Fibroblast of lung (primary cell): ENCODE measurements at regions not wholly inside any gene's neighbourhood (a gene's known extent, or its start where the extent isn't known, plus 50 kb on each side); places are given as distances from the start of the nearest gene placed in this dataset.

Experiments used
- DNase-seq, 2 donors: peaks; one replicate each; pipeline versions ENCODE4 v3.0.0 to v3.0.0-alpha.2; 2010; ENCODE audit warnings: low read depth in 2 of 2
- H2AFZ ChIP-seq: 2 replicates; pipeline ENCODE4 v1.5.1; 2012; ENCODE audit warnings: low read length, control low read depth, inconsistent platforms
- H3K27ac ChIP-seq: 2 replicates; pipeline ENCODE4 v1.5.1; 2011; ENCODE audit warnings: low read length, control low read depth; ENCODE audit not compliant: insufficient read depth
- H3K27me3 ChIP-seq: 2 replicates; pipeline ENCODE4 v1.5.1; 2011; ENCODE audit warnings: mild to moderate bottlenecking, low read length; ENCODE audit not compliant: control insufficient read depth, insufficient read depth
- H3K36me3 ChIP-seq: 2 replicates; pipeline ENCODE4 v1.5.1; 2011; ENCODE audit warnings: low read length; ENCODE audit not compliant: control insufficient read depth, insufficient read depth
- H3K4me1 ChIP-seq: 2 replicates; pipeline ENCODE4 v1.5.1; 2011; ENCODE audit warnings: low read length; ENCODE audit not compliant: control insufficient read depth, insufficient read depth; ENCODE audit errors: extremely low read depth
- H3K4me2 ChIP-seq: 2 replicates; pipeline ENCODE4 v1.5.1; 2011; ENCODE audit warnings: low read length, control low read depth; ENCODE audit not compliant: insufficient read depth; ENCODE audit errors: extremely low read depth
- H3K4me3 ChIP-seq, 4 experiments: fragments of 200-600 bp in 1 of 4; sonication (generic) in 1 of 4; replicated peaks in 1 of 4; 2 replicates each; pipeline ENCODE4 v1.5.1; 2011 to 2016; ENCODE audit warnings: low read length in 4 of 4, low read depth in 3 of 4, mild to moderate bottlenecking in 3 of 4, control low read depth in 2 of 4, inconsistent platforms in 1 of 4, mixed read lengths in 1 of 4; ENCODE audit not compliant: insufficient read depth in 1 of 4; ENCODE audit errors: control extremely low read depth in 1 of 4
- H3K79me2 ChIP-seq: 2 replicates; pipeline ENCODE4 v1.5.1; 2012; ENCODE audit warnings: mild to moderate bottlenecking, low read length, inconsistent platforms; ENCODE audit not compliant: control insufficient read depth, insufficient read depth
- H3K9ac ChIP-seq: 2 replicates; pipeline ENCODE4 v1.5.1; 2011; ENCODE audit warnings: mild to moderate bottlenecking, low read length, control low read depth; ENCODE audit not compliant: insufficient read depth
- H3K9me3 ChIP-seq: 2 replicates; pipeline ENCODE4 v1.5.1; 2012; ENCODE audit warnings: low read depth, low read length; ENCODE audit not compliant: control insufficient read depth, insufficient read depth
- H4K20me1 ChIP-seq: 2 replicates; pipeline ENCODE4 v1.5.1; 2011; ENCODE audit warnings: low read length; ENCODE audit not compliant: control insufficient read depth, insufficient read depth; ENCODE audit errors: extremely low read depth
- EZH2 ChIP-seq: IDR thresholded peaks from 2 replicates; pipeline ENCODE4 v1.5.1; 2012; ENCODE audit warnings: low read length, control low read depth, mild to moderate bottlenecking; ENCODE audit errors: missing control alignments
- TF ChIP-seq, protein P1 (sequence below), 2 donors: IDR thresholded peaks in 1 of 2; conservative IDR thresholded peaks in 1 of 2; 1 replicate in 1 of 2; 2 replicates in 1 of 2; pipeline ENCODE4 v1.5.1; 2011 to 2012; ENCODE audit warnings: low read length in 2 of 2, control low read depth in 1 of 2, inconsistent platforms in 1 of 2, low read depth in 1 of 2, mild to moderate bottlenecking in 1 of 2

DNA sequence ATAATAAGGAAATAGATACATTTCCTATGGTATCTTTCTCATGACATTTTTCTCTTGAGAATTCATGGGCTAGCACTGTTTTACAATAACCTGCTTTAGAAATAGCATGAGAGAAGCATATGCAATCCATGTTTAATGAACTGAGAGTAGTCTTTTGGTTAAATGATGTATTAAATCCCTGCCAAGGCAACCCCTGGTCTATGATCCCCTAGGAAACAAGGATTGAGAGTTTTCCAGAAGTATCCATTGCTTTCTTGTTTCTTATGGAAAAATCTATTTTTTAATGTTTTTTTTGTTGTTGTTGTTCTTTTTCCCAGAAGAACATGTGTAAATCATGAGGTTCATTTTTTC, 390.5 kb upstream of the HSF2 start:
- no peak overlapping the region for H3K4me3 ChIP-seq
- H3K4me2 ChIP-seq: no peak overlapping the region
- no peak for DNase-seq
- TF ChIP-seq, protein P1, sequence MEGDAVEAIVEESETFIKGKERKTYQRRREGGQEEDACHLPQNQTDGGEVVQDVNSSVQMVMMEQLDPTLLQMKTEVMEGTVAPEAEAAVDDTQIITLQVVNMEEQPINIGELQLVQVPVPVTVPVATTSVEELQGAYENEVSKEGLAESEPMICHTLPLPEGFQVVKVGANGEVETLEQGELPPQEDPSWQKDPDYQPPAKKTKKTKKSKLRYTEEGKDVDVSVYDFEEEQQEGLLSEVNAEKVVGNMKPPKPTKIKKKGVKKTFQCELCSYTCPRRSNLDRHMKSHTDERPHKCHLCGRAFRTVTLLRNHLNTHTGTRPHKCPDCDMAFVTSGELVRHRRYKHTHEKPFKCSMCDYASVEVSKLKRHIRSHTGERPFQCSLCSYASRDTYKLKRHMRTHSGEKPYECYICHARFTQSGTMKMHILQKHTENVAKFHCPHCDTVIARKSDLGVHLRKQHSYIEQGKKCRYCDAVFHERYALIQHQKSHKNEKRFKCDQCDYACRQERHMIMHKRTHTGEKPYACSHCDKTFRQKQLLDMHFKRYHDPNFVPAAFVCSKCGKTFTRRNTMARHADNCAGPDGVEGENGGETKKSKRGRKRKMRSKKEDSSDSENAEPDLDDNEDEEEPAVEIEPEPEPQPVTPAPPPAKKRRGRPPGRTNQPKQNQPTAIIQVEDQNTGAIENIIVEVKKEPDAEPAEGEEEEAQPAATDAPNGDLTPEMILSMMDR (conservative IDR thresholded peaks at IDR 0.05 in 1 of 2, IDR thresholded peaks at IDR 0.05 in 1 of 2; ENCODE audit: low read depth in 1 of 2, low read length in 2 of 2): no peak
- TF ChIP-seq EZH2: no peak
- no peaks in the 10 kb centered on the region for H3K36me3 ChIP-seq
- no peaks in the 10 kb centered on the region for H3K9me3 ChIP-seq
- H2AFZ ChIP-seq: no peak overlapping the region
- peaks cover 2% of the 10 kb centered on the region for H3K4me1 ChIP-seq
- H3K27ac ChIP-seq: no peak overlapping the region
- H4K20me1 ChIP-seq: no peaks in the 10 kb centered on the region
- no peaks in the 10 kb centered on the region for H3K79me2 ChIP-seq
- no peaks in the 10 kb centered on the region for H3K27me3 ChIP-seq
- no peak overlapping the region for H3K9ac ChIP-seq

DNA sequence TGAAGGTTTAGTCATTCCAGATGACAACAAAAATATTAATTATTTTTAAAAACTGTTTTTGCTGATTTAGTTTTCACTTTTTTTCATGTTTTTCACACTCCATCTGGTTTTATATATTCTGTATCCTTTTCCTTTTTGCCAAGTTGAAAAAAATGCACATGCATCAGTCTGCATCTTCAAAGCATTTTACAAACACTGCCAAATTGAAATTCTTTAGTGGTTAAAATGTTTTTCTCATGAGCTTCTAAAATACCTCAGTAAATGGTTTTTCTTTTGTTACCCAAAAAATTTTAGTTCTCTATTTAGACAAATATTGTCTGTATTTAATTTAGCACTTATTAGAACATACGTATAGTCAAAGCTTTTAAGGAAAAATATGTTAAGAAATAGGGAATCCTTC, 386.9 kb upstream of the HSF2 start:
- TF ChIP-seq, protein P1 (conservative IDR thresholded peaks at IDR 0.05 in 1 of 2, IDR thresholded peaks at IDR 0.05 in 1 of 2; ENCODE audit: low read depth in 1 of 2, low read length in 2 of 2): no peak
- no peak for TF ChIP-seq EZH2
- Histone ChIP-seq H4K20me1 (no peaks in the 10 kb centered on the region), H3K4me2 (no peak overlapping the region), H3K36me3 (no peaks in the 10 kb centered on the region), H3K9ac (no peak overlapping the region), H3K4me1 (peaks cover 2% of the 10 kb centered on the region), H3K4me3 (no peak overlapping the region), H3K79me2 (no peaks in the 10 kb centered on the region), H3K27me3 (no peaks in the 10 kb centered on the region), H3K9me3 (no peaks in the 10 kb centered on the region), H2AFZ (no peak overlapping the region), H3K27ac (no peak overlapping the region)
- peak in 1 of 2 donors; percentile 72 for DNase-seq

DNA sequence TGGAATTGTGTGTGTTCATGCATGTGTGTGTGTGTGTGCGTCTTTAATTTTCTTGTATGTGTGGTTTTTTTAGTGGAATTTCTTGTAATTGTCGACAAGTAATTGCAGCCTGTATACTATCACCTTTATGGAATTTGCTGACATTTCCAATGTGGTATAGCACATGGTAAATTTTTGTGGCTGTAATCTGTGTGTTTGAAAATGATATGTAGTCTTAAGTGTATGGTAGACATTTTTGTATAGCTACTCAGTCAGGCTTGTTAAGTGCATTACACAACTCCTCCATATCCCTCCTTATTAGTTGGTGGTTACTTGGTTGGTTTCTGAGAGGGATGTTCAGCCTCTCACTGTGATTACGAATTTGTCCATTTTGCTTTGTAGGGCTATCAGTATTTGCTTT, 384.5 kb upstream of the HSF2 start:
- H3K27ac ChIP-seq: no peak overlapping the region

More for the DNA sequence above, 384.5 kb upstream of the HSF2 start:
- Histone ChIP-seq H3K4me2 (no peak overlapping the region), H3K27me3 (no peaks in the 10 kb centered on the region), H3K79me2 (no peaks in the 10 kb centered on the region), H2AFZ (no peak overlapping the region), H3K4me3 (no peak overlapping the region), H3K9me3 (no peaks in the 10 kb centered on the region), H3K36me3 (no peaks in the 10 kb centered on the region), H3K4me1 (no peaks in the 10 kb centered on the region), H4K20me1 (no peaks in the 10 kb centered on the region), H3K9ac (no peak overlapping the region)
- peak; percentile 54 to 90 for DNase-seq
- no peak for TF ChIP-seq EZH2
- TF ChIP-seq, protein P1 (conservative IDR thresholded peaks at IDR 0.05 in 1 of 2, IDR thresholded peaks at IDR 0.05 in 1 of 2; ENCODE audit: low read depth in 1 of 2, low read length in 2 of 2): no peak
